ENCODE measurements at regions not wholly inside any gene's neighbourhood (a gene's known extent, or its start where the extent isn't known, plus 50 kb on each side); places are given as distances from the start of the nearest gene placed in this dataset.

GRCh38 chr22:45073064-45073463 lies 63.3 kb upstream of the PHF21B start:
- no peak for TF ChIP-seq CTCF (IDR thresholded peaks at IDR 0.05)
- DNase-seq (ENCODE audit: low spot score): no peak
- no peak overlapping the region for H3K27ac ChIP-seq
- no peak overlapping the region for H3K4me3 ChIP-seq

GRCh38 chr22:45077286-45077685 lies 67.5 kb upstream of the PHF21B start:
- no peak overlapping the region for H3K4me3 ChIP-seq
- no peak for DNase-seq (ENCODE audit: low spot score)
- TF ChIP-seq CTCF (IDR thresholded peaks at IDR 0.05): no peak
- H3K27ac ChIP-seq: no peak overlapping the region

GRCh38 chr22:45077826-45078334 lies 68.1 kb upstream of the PHF21B start:
- DNase-seq (ENCODE audit: low spot score): no peak
- TF ChIP-seq CTCF (IDR thresholded peaks at IDR 0.05): no peak
- no peak overlapping the region for H3K27ac ChIP-seq
- H3K4me3 ChIP-seq: no peak overlapping the region

GRCh38 chr22:45082795-45083194 lies 73.0 kb upstream of the PHF21B start:
- no peak for DNase-seq (ENCODE audit: low spot score)
- TF ChIP-seq CTCF (IDR thresholded peaks at IDR 0.05): no peak
- Histone ChIP-seq H3K4me3 (no peak overlapping the region), H3K27ac (no peak overlapping the region)

- DNase-seq (ENCODE audit: low spot score): no peak
- TF ChIP-seq CTCF (IDR thresholded peaks at IDR 0.05): no peak
- no peak overlapping the region for H3K27ac ChIP-seq
- H3K4me3 ChIP-seq: no peak overlapping the region
These were observed 74.0 kb upstream of the PHF21B start for GRCh38 chr22:45083659-45084305.

GRCh38 chr22:45084400-45084920 lies 74.7 kb upstream of the PHF21B start:
- no peak for TF ChIP-seq CTCF (IDR thresholded peaks at IDR 0.05)
- no peak overlapping the region for H3K4me3 ChIP-seq
- DNase-seq (ENCODE audit: low spot score): no peak
- no peak overlapping the region for H3K27ac ChIP-seq

- H3K4me3 ChIP-seq: no peak overlapping the region
- DNase-seq (ENCODE audit: low spot score): no peak
- no peak overlapping the region for H3K27ac ChIP-seq
- no peak for TF ChIP-seq CTCF (IDR thresholded peaks at IDR 0.05)
These were observed 75.9 kb upstream of the NUP50 start for GRCh38 chr22:45087802-45088201.

Data from coronary artery (tissue), 2 donors.